ENCODE measurements at regions not wholly inside any gene's neighbourhood (a gene's known extent, or its start where the extent isn't known, plus 50 kb on each side); places are given as distances from the start of the nearest gene placed in this dataset.

GRCh38 chr9:13383216-13383615, 103.7 kb upstream of the MPDZ start:
- Histone ChIP-seq H3K27ac (ENCODE audit: low read length) (no peak overlapping the region), H3K4me2 (ENCODE audit: low read depth, low read length) (no peak overlapping the region), H3K9me2 (replicated peaks; ENCODE audit: insufficient read depth, low read length) (no peaks in the 10 kb centered on the region), H4K20me1 (ENCODE audit: insufficient read depth, low read length) (no peaks in the 10 kb centered on the region), H3K9me3 (replicated peaks; ENCODE audit: insufficient read depth, low read length) (no peaks in the 10 kb centered on the region), H3K79me2 (ENCODE audit: low read length) (no peaks in the 10 kb centered on the region), H3K4me3 (ENCODE audit: low read length) (no peak overlapping the region), H3K36me3 (replicated peaks; ENCODE audit: insufficient read depth, low read length) (no peaks in the 10 kb centered on the region), H3K9ac (ENCODE audit: low read length) (no peak overlapping the region), H3K27me3 (replicated peaks; ENCODE audit: insufficient read depth, low read length) (no peaks in the 10 kb centered on the region), H3K4me1 (ENCODE audit: low read length) (peaks cover 5% of the 10 kb centered on the region; the same call in 1 of the 2 replicates), H2AFZ (ENCODE audit: low read length) (no peak overlapping the region), H3F3A (ENCODE audit: insufficient read depth, low read length) (no peaks in the 10 kb centered on the region)
- no peak for DNase-seq
- no peak for TF ChIP-seq EZH2 (optimal IDR thresholded peaks at IDR 0.05; ENCODE audit: low read depth, low read length)
- TF ChIP-seq EZH2phosphoT487 (IDR thresholded peaks at IDR 0.05; ENCODE audit: low read length), result no peak
- TF ChIP-seq, protein P1, sequence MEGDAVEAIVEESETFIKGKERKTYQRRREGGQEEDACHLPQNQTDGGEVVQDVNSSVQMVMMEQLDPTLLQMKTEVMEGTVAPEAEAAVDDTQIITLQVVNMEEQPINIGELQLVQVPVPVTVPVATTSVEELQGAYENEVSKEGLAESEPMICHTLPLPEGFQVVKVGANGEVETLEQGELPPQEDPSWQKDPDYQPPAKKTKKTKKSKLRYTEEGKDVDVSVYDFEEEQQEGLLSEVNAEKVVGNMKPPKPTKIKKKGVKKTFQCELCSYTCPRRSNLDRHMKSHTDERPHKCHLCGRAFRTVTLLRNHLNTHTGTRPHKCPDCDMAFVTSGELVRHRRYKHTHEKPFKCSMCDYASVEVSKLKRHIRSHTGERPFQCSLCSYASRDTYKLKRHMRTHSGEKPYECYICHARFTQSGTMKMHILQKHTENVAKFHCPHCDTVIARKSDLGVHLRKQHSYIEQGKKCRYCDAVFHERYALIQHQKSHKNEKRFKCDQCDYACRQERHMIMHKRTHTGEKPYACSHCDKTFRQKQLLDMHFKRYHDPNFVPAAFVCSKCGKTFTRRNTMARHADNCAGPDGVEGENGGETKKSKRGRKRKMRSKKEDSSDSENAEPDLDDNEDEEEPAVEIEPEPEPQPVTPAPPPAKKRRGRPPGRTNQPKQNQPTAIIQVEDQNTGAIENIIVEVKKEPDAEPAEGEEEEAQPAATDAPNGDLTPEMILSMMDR (IDR thresholded peaks at IDR 0.05; ENCODE audit: low read length), result no peak

GRCh38 chr9:13382595-13382994, 103.1 kb upstream of the MPDZ start:
- H3K4me1 ChIP-seq (ENCODE audit: low read length), result peaks cover 5% of the 10 kb centered on the region; the same call in 1 of the 2 replicates
- H3K27me3 ChIP-seq (replicated peaks; ENCODE audit: insufficient read depth, low read length), result no peaks in the 10 kb centered on the region
- H3K79me2 ChIP-seq (ENCODE audit: low read length), result no peaks in the 10 kb centered on the region
- no peaks in the 10 kb centered on the region for H3K36me3 ChIP-seq (replicated peaks; ENCODE audit: insufficient read depth, low read length)
- H3F3A ChIP-seq (ENCODE audit: insufficient read depth, low read length), result no peaks in the 10 kb centered on the region
- H4K20me1 ChIP-seq (ENCODE audit: insufficient read depth, low read length), result no peaks in the 10 kb centered on the region
- TF ChIP-seq EZH2 (optimal IDR thresholded peaks at IDR 0.05; ENCODE audit: low read depth, low read length) (no peak), EZH2phosphoT487 (IDR thresholded peaks at IDR 0.05; ENCODE audit: low read length) (no peak)
- TF ChIP-seq, protein P1 (IDR thresholded peaks at IDR 0.05; ENCODE audit: low read length), result no peak
- DNase-seq, result no peak
- H3K4me3 ChIP-seq (ENCODE audit: low read length), result no peak overlapping the region
- no peak overlapping the region for H3K9ac ChIP-seq (ENCODE audit: low read length)
- no peaks in the 10 kb centered on the region for H3K9me3 ChIP-seq (replicated peaks; ENCODE audit: insufficient read depth, low read length)
- no peak overlapping the region for H2AFZ ChIP-seq (ENCODE audit: low read length)
- H3K9me2 ChIP-seq (replicated peaks; ENCODE audit: insufficient read depth, low read length), result no peaks in the 10 kb centered on the region
- H3K27ac ChIP-seq (ENCODE audit: low read length), result no peak overlapping the region
- H3K4me2 ChIP-seq (ENCODE audit: low read depth, low read length), result no peak overlapping the region

DNA sequence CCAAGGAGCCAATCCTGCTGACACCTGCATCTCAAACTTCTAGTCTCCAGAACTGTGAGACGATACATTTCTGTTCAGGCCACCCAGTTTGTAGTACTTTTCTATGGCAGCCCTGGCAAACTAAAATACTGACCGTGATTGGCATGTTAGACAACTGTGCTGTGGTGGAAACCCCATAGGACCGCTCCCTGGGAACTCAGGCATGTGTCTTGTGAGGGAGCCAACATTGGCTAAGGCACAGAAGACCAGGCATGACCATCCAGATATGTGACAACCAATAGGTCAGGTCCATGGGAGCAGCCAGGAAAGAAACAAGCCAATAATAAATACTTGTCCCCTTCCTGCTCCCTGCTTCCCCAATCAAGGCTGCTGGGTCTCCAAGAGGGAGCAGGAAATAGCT, 101.4 kb upstream of the MPDZ start:
- DNase-seq, result no peak
- H3K9me2 ChIP-seq (replicated peaks; ENCODE audit: insufficient read depth, low read length), result no peaks in the 10 kb centered on the region

More for the DNA sequence above, 101.4 kb upstream of the MPDZ start:
- no peak overlapping the region for H2AFZ ChIP-seq (ENCODE audit: low read length)
- no peak overlapping the region for H3K4me2 ChIP-seq (ENCODE audit: low read depth, low read length)
- no peaks in the 10 kb centered on the region for H4K20me1 ChIP-seq (ENCODE audit: insufficient read depth, low read length)
- H3K4me3 ChIP-seq (ENCODE audit: low read length), result no peak overlapping the region
- H3K4me1 ChIP-seq (ENCODE audit: low read length), result peaks cover 5% of the 10 kb centered on the region; the same call in 1 of the 2 replicates
- H3K9me3 ChIP-seq (replicated peaks; ENCODE audit: insufficient read depth, low read length), result no peaks in the 10 kb centered on the region
- TF ChIP-seq, protein P1 (IDR thresholded peaks at IDR 0.05; ENCODE audit: low read length), result no peak
- TF ChIP-seq EZH2 (optimal IDR thresholded peaks at IDR 0.05; ENCODE audit: low read depth, low read length) (no peak), EZH2phosphoT487 (IDR thresholded peaks at IDR 0.05; ENCODE audit: low read length) (no peak)
- no peaks in the 10 kb centered on the region for H3K79me2 ChIP-seq (ENCODE audit: low read length)
- H3F3A ChIP-seq (ENCODE audit: insufficient read depth, low read length), result no peaks in the 10 kb centered on the region
- H3K9ac ChIP-seq (ENCODE audit: low read length), result no peak overlapping the region
- H3K27ac ChIP-seq (ENCODE audit: low read length), result no peak overlapping the region
- H3K36me3 ChIP-seq (replicated peaks; ENCODE audit: insufficient read depth, low read length), result no peaks in the 10 kb centered on the region
- no peaks in the 10 kb centered on the region for H3K27me3 ChIP-seq (replicated peaks; ENCODE audit: insufficient read depth, low read length)
